NCI-H82 (cell line): ENCODE measurements at regions not wholly inside any gene's neighbourhood (a gene's known extent, or its start where the extent isn't known, plus 50 kb on each side); places are given as distances from the start of the nearest gene placed in this dataset.
"Not testable (repeated sequence)": the region's sequence is repeated elsewhere in the genome, so short reads cannot be mapped to it uniquely, and the experiment has no call there.

Experiments
- DNase-seq: peaks from one replicate; lab custom pipeline; 2025; lab: John Stamatoyannopoulos, UW

- no peak for DNase-seq
Observed at GRCh38 chr4:100026066-100026465, 76.0 kb upstream of the H2AZ1 start.

- no peak for DNase-seq
Observed at GRCh38 chr4:100023800-100024199, 73.7 kb upstream of the H2AZ1 start.

GRCh38 chr4:100022792-100023222 lies 72.7 kb upstream of the H2AZ1 start:
- no peak for DNase-seq

GRCh38 chr4:100019821-100020220 lies 69.7 kb upstream of the H2AZ1 start:
- no peak for DNase-seq

GRCh38 chr4:100017637-100018310 lies 67.7 kb upstream of the H2AZ1 start:
- no peak for DNase-seq

GRCh38 chr4:100016191-100016590 lies 66.1 kb upstream of the H2AZ1 start:
- DNase-seq: no peak

GRCh38 chr4:100014616-100015015 lies 64.5 kb upstream of the H2AZ1 start:
- DNase-seq: no peak

GRCh38 chr4:100009490-100009889 lies 59.4 kb upstream of the H2AZ1 start:
- DNase-seq: no peak

GRCh38 chr4:100008048-100008447 lies 58.0 kb upstream of the H2AZ1 start:
- DNase-seq: no peak

GRCh38 chr4:100006161-100006560 lies 56.1 kb upstream of the H2AZ1 start:
- DNase-seq: not testable (repeated sequence)
